ENCODE measurements at regions not wholly inside any gene's neighbourhood (a gene's known extent, or its start where the extent isn't known, plus 50 kb on each side); places are given as distances from the start of the nearest gene placed in this dataset.
"Not testable (repeated sequence)": the region's sequence is repeated elsewhere in the genome, so short reads cannot be mapped to it uniquely, and the experiment has no call there.

DNA sequence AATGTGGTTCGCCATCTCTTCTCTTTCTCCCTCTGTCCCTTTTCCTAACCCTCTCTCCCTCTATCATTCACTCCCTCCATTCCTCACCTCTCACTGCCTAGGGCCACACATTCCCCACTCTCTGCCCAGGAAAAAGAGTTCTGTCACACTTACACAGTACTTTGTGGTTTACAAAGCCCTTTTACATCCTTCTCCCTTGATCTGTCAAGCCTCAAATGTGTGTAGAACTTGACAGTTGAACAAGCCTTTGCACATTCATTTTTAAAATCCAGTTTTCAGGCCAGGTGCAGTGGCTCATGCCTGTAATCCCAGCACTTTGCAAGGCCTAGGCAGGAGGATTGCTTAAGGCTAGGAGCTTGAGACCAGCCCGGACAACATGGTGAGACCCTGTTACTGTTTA lies 156.3 kb downstream of the VSIG4 start:
- DNase-seq (ENCODE audit: low read depth in 3 of 3): no peak

GRCh38 chrX:65879977-65880799 lies 159.7 kb downstream of the VSIG4 start:
- no peak for DNase-seq (ENCODE audit: low read depth in 3 of 3)

GRCh38 chrX:65878456-65878855 lies 161.4 kb downstream of the VSIG4 start:
- no peak for DNase-seq (ENCODE audit: low read depth in 3 of 3)

DNA sequence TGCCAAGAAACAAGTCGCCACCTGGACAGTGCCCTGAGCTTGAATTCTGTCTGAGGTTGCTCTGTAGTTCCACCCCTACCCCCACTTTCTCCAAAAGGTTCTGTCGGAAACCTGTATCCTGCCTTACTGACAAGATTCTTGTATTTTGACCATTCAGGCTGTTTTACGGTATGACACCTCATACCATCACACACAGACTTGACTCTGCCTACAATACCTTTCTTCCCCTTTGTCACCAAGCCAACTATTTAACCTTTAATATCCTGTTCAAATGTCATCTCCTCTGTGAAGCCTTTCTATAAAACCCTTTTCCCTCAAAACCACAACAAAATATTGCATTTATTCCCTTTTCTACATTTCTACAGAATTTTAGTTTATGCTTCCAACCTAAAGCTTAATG lies 161.9 kb downstream of the VSIG4 start:
- no peak for DNase-seq (ENCODE audit: low read depth in 3 of 3)

DNA sequence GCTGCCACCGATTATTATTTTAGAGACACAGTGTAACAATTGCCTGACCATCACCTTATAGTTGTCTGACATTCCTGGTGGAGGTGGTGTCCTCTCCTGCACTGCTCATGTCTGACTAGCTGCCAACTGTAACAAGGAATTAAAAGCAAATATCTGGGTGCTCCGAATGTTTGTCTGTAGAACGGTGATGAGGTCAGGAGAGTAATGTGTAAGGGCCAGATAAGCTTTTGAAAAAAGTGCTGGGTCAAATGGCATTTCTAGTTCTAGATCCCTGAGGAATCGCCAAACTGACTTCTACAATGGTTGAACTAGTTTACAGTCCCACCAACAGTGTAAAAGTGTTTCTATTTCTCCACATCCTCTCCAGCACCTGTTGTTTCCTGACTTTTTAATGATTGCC lies 164.3 kb downstream of the VSIG4 start:
- DNase-seq (ENCODE audit: low read depth in 3 of 3): not testable (repeated sequence)

- no peak for DNase-seq (ENCODE audit: low read depth in 3 of 3)
Observed at GRCh38 chrX:65874765-65875164, 165.1 kb downstream of the VSIG4 start.

GRCh38 chrX:65874110-65874509 lies 165.8 kb downstream of the VSIG4 start:
- DNase-seq (ENCODE audit: low read depth in 3 of 3): no peak

DNA sequence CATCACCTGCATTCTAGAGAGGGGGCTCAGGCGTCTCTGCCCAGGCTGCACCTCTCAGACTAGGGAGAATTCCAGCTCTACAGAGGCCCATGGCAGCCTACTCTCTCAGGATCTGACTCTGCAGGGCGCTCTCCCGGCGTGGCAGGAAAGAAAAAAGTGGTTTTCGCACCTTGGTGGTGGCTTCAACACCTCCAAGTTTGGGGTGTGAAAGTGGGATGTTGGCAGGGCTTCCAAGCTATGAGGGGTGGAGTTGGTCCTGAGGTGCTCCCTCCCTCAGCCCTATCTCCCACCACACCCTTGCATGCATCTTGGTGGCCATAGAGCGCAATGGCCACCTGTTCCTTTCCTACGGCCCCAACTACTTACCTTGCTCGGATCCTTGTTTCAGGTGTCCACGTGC lies 166.5 kb downstream of the VSIG4 start:
- DNase-seq (ENCODE audit: low read depth in 3 of 3): no peak

DNA sequence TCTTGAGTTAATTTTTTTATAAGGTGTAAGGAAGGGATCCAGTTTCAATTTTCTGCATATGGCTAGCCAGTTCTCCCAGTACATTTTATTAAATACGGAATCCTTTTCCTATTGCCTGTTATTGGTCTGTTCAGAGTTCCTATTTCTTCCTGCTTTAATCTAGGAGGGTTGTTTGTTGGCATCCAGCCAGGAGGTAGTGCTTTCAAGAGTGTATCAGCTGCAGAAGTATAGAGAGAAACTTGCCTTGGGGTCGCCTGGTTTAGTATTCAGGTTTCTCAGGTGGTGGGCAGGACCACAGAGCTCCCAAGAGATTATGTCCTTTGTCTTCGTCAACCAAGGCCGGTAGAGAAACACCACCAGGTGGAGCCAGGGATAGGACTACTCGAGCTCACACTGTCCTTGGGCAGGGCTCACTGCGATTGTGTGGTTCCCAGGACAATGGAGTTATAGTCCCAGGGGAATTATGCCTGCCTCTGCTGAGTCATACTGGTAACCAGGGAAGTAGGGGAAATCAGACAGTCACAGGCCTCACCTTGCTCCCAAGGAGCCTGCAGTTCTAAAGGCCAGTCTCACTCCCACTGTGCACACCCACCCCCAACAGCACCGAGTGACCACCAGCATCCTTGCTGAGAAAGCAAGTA lies 168.1 kb downstream of the VSIG4 start:
- no peak for DNase-seq (ENCODE audit: low read depth in 3 of 3)

DNA sequence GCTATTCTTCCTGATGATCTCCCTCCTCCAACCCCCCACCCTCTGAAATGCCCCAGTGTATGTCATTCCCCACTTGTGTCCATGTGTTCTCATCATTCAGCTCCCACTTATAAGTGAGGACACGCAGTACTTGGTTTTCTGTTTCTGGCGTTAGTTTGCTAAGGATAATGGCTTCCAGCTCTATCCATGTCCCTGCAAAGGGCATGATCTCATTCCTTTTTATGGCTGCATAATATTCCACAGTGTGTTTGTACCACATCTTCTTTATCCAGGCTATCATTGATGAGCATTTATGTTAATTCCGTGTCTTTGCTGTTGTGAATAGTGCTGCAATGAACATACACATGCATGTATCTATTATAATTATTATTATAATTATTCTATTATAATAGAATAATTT lies 169.3 kb downstream of the VSIG4 start:
- DNase-seq (ENCODE audit: low read depth in 3 of 3): not testable (repeated sequence)

DNA sequence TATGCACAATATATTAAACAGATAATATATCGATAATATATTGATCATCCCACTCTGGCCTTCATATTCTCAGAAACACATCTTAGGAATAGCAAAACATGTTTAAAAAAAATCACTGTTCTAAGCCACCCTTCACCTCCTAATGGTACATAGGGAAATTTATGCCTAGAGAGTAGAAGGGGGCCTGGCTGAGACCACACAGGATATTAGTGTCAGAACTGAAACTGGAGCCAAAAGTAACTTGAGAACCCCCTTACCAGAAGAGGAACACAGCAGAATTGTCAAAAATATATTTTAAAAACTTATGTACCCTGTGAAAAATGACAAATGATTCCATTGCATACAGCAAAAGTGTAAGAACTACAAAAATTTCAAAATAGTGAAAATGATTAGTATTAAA lies 173.1 kb downstream of the VSIG4 start:
- DNase-seq (ENCODE audit: low read depth in 3 of 3): no peak

GRCh38 chrX:65866146-65866545 lies 173.7 kb downstream of the VSIG4 start:
- DNase-seq (ENCODE audit: low read depth in 3 of 3): no peak

- no peak for DNase-seq (ENCODE audit: low read depth in 3 of 3)
Observed at GRCh38 chrX:65862638-65863037, 177.2 kb downstream of the VSIG4 start.

DNA sequence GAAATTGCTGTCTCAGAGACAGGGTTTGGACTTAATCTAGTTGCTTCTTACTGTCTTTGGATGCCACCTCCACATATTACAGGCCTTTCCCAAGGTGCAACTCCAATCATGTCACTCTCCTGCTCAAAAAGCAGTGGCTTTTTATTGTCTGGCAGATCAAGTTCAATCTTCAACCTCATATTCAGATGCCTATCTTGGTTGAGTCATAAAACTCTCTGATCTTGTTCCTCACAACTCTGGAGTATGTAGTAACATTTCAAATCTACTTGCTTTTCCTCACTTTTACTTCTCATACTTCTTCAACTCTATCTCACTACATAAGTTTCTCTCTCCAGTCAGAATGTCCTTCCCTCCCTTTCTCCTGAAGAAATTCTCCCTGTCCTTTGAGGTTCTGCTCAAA lies 180.6 kb downstream of the VSIG4 start:
- DNase-seq (ENCODE audit: low read depth in 3 of 3): no peak

DNA sequence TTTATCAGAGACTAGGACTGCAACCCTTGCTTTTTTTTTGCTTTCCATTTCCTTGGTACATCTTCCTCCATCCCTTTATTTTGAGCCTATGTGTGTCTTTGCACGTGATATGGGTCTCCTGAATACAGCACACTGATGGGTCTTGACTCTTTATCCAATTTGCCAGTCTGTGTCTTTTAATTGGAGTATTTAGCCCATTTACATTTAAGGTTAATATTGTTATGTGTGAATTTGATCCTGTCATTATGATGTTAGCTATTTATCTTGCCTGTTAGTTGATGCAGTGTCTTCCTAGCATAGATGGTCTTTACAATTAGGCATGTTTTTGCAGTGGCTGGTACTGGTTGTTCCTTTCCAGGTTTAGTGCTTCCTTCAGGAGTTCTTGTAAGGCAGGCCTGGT lies 185.4 kb downstream of the VSIG4 start:
- not testable (repeated sequence) for DNase-seq (ENCODE audit: low read depth in 3 of 3)

GRCh38 chrX:65851306-65851705 lies 183.9 kb downstream of the MSN start:
- DNase-seq (ENCODE audit: low read depth in 3 of 3): not testable (repeated sequence)

DNA sequence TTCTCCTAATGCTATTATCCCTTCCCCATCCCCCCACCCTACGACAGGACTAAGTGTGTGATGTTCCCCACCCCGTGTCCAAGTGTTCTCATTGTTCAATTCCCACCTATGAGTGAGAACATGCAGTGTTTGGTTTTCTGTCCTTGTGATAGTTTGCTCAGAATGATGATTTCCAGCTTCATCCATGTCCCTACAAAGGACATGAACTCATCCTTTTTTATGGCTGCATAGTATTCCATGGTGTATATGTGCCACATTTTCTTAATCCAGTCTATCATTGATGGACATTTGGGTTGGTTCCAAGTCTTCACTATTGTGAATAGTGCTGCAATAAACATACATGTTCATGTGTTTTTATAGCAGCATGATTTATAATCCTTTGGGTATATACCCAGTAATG lies 183.4 kb downstream of the MSN start:
- not testable (repeated sequence) for DNase-seq (ENCODE audit: low read depth in 3 of 3)

- DNase-seq (ENCODE audit: low read depth in 3 of 3): no peak
Observed at GRCh38 chrX:65846974-65847373, 179.5 kb downstream of the MSN start.

- no peak for DNase-seq (ENCODE audit: low read depth in 3 of 3)
Observed at GRCh38 chrX:65841263-65841662, 173.8 kb downstream of the MSN start.

GRCh38 chrX:65838674-65839073 lies 171.2 kb downstream of the MSN start:
- DNase-seq (ENCODE audit: low read depth in 3 of 3): no peak

- DNase-seq (ENCODE audit: low read depth in 3 of 3): no peak
Observed at GRCh38 chrX:65837875-65838549, 170.6 kb downstream of the MSN start.

GRCh38 chrX:65831268-65831667 lies 163.8 kb downstream of the MSN start:
- no peak for DNase-seq (ENCODE audit: low read depth in 3 of 3)

- DNase-seq (ENCODE audit: low read depth in 3 of 3): no peak
Observed at GRCh38 chrX:65828599-65828998, 161.1 kb downstream of the MSN start.
